WERI-Rb-1 (cell line): ENCODE measurements at regions not wholly inside any gene's neighbourhood (a gene's known extent, or its start where the extent isn't known, plus 50 kb on each side); places are given as distances from the start of the nearest gene placed in this dataset.

ENCODE experiments used
- DNase-seq: peaks from one replicate; pipeline ENCODE4 v3.0.0-alpha.2; 2020
- H3K27ac ChIP-seq: fragments of 250-450 bp; sonication (Bioruptor Pico); 2 replicates; pipeline ENCODE4 v1.5.1; 2020; ENCODE audit warnings: mild to moderate bottlenecking, moderate library complexity
- H3K27me3 ChIP-seq: fragments of 250-450 bp; sonication (Bioruptor Pico); 2 replicates; pipeline ENCODE4 v1.5.1; 2021; ENCODE audit warnings: mild to moderate bottlenecking, low read depth, moderate library complexity; ENCODE audit not compliant: insufficient read depth, severe bottlenecking
- H3K36me3 ChIP-seq: fragments of 250-450 bp; sonication (Bioruptor Pico); 2 replicates; pipeline ENCODE4 v1.5.1; 2020; ENCODE audit warnings: mild to moderate bottlenecking, moderate library complexity
- H3K4me3 ChIP-seq: 2 replicates; pipeline ENCODE4 v1.5.1; 2011; ENCODE audit warnings: low read depth, mild to moderate bottlenecking, control low read depth, low read length
- H3K9me3 ChIP-seq: fragments of 250-450 bp; sonication (Bioruptor Pico); 2 replicates; pipeline ENCODE4 v1.5.1; 2021; ENCODE audit warnings: mild to moderate bottlenecking, moderate library complexity; ENCODE audit not compliant: severe bottlenecking
- TF ChIP-seq, protein P1 (sequence below): IDR thresholded peaks from 2 replicates; pipeline ENCODE4 v1.5.1; 2011; ENCODE audit warnings: low read depth, mild to moderate bottlenecking, control low read depth, inconsistent platforms, low read length

DNA sequence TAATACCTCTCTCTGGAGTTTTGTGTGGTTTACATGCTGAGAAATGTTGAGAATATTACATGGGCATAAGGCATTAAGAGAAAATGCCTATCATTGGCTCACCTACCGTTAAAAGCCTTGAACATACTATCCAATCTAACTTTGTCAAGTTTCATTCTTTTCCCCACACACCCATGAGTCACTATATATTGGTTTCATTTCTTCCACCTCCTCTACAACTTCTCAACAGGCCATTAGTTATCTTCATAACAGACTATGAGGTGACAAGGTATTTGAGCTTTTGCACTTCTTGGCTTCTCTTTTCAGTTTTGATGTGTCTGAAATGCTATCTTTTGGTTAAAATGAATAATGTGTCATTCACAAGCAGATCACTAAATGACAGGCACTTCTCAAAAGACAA lies 288.0 kb downstream of the KCNN2 start:
- no peak for DNase-seq
- H3K27ac ChIP-seq, result no peak overlapping the region
- H3K36me3 ChIP-seq, result no peaks in the 10 kb centered on the region
- H3K27me3 ChIP-seq, result peaks cover 5% of the 10 kb centered on the region
- H3K9me3 ChIP-seq, result no peaks in the 10 kb centered on the region
- no peak overlapping the region for H3K4me3 ChIP-seq
- TF ChIP-seq, protein P1, sequence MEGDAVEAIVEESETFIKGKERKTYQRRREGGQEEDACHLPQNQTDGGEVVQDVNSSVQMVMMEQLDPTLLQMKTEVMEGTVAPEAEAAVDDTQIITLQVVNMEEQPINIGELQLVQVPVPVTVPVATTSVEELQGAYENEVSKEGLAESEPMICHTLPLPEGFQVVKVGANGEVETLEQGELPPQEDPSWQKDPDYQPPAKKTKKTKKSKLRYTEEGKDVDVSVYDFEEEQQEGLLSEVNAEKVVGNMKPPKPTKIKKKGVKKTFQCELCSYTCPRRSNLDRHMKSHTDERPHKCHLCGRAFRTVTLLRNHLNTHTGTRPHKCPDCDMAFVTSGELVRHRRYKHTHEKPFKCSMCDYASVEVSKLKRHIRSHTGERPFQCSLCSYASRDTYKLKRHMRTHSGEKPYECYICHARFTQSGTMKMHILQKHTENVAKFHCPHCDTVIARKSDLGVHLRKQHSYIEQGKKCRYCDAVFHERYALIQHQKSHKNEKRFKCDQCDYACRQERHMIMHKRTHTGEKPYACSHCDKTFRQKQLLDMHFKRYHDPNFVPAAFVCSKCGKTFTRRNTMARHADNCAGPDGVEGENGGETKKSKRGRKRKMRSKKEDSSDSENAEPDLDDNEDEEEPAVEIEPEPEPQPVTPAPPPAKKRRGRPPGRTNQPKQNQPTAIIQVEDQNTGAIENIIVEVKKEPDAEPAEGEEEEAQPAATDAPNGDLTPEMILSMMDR, result no peak

DNA sequence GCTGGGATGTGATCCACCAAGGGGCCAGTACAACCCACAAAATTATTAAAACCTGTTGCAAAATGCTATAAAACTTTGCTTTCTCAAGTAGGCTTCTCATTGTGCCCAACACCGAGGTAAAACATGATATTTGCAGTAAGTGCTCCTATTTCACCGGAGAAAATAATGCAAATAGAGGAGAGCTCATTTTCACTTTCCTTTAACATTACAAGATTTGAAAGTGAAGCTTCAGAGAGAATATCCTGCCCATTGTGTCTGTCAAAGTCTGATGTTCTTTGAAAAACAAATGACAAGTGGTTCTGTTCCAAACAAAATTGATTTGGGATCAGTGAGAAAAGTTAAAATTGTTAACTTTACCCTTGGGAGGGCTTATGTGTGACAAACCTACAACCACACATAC lies 287.1 kb downstream of the KCNN2 start:
- Histone ChIP-seq H3K4me3 (no peak overlapping the region), H3K27ac (no peak overlapping the region), H3K36me3 (no peaks in the 10 kb centered on the region), H3K27me3 (no peaks in the 10 kb centered on the region), H3K9me3 (no peaks in the 10 kb centered on the region)
- no peak for DNase-seq
- TF ChIP-seq, protein P1, result no peak

DNA sequence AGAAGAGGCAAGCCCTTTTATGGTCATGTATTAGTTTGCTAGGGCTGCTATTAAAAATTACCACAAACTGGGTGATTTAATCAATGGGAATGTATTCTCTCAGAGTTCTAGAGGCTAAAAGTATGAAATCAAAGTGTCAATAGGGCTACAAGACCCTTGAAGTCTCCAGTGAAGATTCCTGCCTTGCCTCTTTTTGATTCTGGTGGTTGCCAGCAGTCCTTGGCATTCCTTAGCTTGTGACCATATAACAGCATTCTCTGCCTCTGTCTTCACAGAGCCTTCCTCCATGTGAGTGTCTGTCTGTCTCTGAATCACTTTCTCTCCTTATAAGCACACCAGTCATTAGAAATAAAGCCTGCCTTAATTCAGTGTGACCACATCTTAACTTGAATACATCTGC lies 282.7 kb downstream of the KCNN2 start:
- H3K9me3 ChIP-seq, result no peaks in the 10 kb centered on the region
- H3K36me3 ChIP-seq, result no peaks in the 10 kb centered on the region
- no peak for DNase-seq
- H3K27me3 ChIP-seq, result no peaks in the 10 kb centered on the region
- TF ChIP-seq, protein P1, result no peak
- H3K4me3 ChIP-seq, result no peak overlapping the region
- no peak overlapping the region for H3K27ac ChIP-seq

DNA sequence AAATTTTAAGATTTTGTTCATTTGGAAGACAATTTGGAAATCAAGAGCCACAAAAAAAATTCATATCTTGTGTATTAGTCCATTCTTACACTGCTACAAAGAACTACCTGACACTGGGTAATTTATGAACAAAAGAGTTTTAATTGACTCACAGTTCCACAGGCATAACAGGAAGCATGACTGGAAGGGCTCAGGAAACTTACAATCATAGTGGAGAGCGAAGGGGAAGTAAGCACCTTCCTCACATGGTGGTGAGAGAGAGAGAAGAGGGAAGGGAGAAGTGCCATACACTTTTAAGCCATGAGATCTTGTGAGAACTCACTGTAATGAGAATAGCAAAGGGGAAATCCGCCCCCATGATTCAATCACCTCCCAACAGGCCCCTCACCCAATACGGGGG lies 274.4 kb downstream of the KCNN2 start:
- Histone ChIP-seq H3K9me3 (no peaks in the 10 kb centered on the region), H3K36me3 (no peaks in the 10 kb centered on the region), H3K27me3 (no peaks in the 10 kb centered on the region), H3K4me3 (no peak overlapping the region), H3K27ac (no peak overlapping the region)
- DNase-seq, result no peak
- TF ChIP-seq, protein P1, result no peak

DNA sequence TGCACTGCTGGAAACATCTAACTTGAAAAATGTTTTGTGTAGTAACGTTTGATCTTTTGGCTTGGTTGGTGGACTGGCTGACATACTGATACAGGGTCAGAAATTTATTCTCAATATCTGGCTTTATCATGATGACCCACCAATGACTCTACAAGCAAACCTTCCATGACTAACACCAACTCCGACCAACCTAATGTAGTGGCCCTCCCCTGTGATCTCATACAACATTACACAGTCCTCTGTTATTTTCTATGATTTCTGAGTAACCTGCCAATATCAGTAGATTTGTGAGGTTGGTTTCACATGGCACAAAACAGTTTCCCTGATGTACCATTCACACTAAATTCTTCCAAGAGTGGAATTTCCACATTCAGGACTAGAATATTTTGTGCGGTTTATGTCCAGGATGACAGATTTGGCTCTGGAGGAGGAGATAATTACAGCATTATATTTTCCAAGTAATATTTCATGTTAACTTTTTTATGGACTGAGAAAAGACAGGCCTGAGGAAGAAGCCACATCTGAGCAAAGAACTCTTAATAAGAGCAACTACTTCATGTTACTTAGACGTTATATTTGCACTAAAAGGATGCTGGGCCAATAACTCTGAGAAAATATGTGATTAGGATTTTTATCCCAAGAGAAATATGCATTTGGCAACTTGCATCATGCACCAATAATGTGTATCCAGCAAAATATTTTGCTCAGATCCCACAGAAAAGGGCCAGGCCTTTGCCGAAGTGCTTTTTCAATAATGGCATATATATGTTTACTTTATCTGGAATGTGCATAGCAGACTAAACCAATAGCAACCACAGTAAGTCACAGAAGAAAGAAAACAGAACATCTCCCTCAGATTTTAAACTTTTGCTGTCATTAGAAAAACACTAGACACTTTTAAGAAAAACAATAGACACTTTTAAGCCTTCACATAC lies 273.4 kb downstream of the KCNN2 start:
- DNase-seq, result no peak
- no peak overlapping the region for H3K4me3 ChIP-seq
- H3K36me3 ChIP-seq, result no peaks in the 10 kb centered on the region
- TF ChIP-seq, protein P1, result no peak
- H3K27ac ChIP-seq, result no peak overlapping the region
- H3K9me3 ChIP-seq, result no peaks in the 10 kb centered on the region
- no peaks in the 10 kb centered on the region for H3K27me3 ChIP-seq

DNA sequence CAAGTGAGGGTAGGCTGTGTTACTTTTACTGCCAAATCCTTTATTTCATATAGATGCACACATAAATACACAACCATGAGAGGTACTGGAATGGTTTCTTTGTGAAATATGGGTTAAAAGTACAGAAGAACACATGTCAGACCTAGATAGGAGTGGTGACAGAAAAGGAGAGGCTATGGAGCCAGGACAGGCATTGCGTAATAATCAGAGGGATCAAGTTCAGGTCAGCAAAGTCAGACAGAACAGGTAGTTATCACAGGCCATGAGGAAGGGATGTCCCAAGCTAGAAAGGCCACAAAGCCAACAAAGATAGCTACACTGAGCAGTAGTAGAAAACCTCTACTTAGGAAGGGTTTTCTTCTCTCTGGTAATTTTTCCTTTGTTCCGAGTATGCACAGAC lies 272.6 kb downstream of the KCNN2 start:
- no peaks in the 10 kb centered on the region for H3K27me3 ChIP-seq
- H3K36me3 ChIP-seq, result no peaks in the 10 kb centered on the region
- DNase-seq, result no peak
- H3K4me3 ChIP-seq, result no peak overlapping the region
- no peaks in the 10 kb centered on the region for H3K9me3 ChIP-seq
- H3K27ac ChIP-seq, result no peak overlapping the region
- TF ChIP-seq, protein P1, result no peak
